ENCODE measurements at regions not wholly inside any gene's neighbourhood (a gene's known extent, or its start where the extent isn't known, plus 50 kb on each side); places are given as distances from the start of the nearest gene placed in this dataset.
"Not testable (repeated sequence)": the region's sequence is repeated elsewhere in the genome, so short reads cannot be mapped to it uniquely, and the experiment has no call there.

DNA sequence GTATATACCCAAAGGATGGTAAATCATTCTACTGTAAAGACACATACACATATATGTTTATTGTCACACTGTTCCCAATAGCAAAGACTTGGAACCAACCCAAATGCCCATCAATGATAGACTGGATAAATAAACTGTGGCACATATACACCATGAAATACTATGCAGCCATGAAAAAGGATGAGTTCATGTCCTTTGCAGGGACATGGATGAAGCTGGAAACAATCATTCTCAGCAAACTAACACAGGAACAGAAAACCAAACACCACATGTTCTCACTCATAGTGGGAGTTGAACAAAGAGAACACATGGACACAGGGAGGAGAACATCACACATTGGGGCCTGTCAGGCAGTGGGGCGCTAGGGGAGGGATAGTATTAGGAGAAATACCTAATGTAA is 167.1 kb upstream of the MMADHC start:
- TF ChIP-seq, protein P1, sequence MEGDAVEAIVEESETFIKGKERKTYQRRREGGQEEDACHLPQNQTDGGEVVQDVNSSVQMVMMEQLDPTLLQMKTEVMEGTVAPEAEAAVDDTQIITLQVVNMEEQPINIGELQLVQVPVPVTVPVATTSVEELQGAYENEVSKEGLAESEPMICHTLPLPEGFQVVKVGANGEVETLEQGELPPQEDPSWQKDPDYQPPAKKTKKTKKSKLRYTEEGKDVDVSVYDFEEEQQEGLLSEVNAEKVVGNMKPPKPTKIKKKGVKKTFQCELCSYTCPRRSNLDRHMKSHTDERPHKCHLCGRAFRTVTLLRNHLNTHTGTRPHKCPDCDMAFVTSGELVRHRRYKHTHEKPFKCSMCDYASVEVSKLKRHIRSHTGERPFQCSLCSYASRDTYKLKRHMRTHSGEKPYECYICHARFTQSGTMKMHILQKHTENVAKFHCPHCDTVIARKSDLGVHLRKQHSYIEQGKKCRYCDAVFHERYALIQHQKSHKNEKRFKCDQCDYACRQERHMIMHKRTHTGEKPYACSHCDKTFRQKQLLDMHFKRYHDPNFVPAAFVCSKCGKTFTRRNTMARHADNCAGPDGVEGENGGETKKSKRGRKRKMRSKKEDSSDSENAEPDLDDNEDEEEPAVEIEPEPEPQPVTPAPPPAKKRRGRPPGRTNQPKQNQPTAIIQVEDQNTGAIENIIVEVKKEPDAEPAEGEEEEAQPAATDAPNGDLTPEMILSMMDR (IDR thresholded peaks at IDR 0.05) = not testable (repeated sequence)
- TF ChIP-seq POLR2A (IDR thresholded peaks at IDR 0.05) = not testable (repeated sequence)
